ENCODE measurements at regions not wholly inside any gene's neighbourhood (a gene's known extent, or its start where the extent isn't known, plus 50 kb on each side); places are given as distances from the start of the nearest gene placed in this dataset.
"Not testable (repeated sequence)": the region's sequence is repeated elsewhere in the genome, so short reads cannot be mapped to it uniquely, and the experiment has no call there.

- no peak for DNase-seq
These were observed 133.0 kb upstream of the C11orf58 start for GRCh38 chr11:16605389-16605893.

- no peak for DNase-seq
These were observed 133.6 kb upstream of the C11orf58 start for GRCh38 chr11:16604794-16605388.

- DNase-seq, result no peak
These were observed 134.3 kb upstream of the C11orf58 start for GRCh38 chr11:16603890-16604793.

GRCh38 chr11:16603245-16603644 lies 135.2 kb upstream of the C11orf58 start:
- no peak for DNase-seq

GRCh38 chr11:16598906-16599305 lies 139.5 kb upstream of the C11orf58 start:
- no peak for DNase-seq

- no peak for DNase-seq
These were observed 140.4 kb upstream of the C11orf58 start for GRCh38 chr11:16598032-16598431.

- DNase-seq, result no peak
These were observed 142.2 kb upstream of the C11orf58 start for GRCh38 chr11:16596231-16596630.

- DNase-seq, result no peak
These were observed 147.3 kb upstream of the C11orf58 start for GRCh38 chr11:16591157-16591556.

- DNase-seq, result no peak
These were observed 150.8 kb upstream of the C11orf58 start for GRCh38 chr11:16587670-16588069.

- DNase-seq, result no peak
These were observed 153.9 kb upstream of the C11orf58 start for GRCh38 chr11:16584569-16584968.

- not testable (repeated sequence) for DNase-seq
These were observed 157.4 kb upstream of the C11orf58 start for GRCh38 chr11:16581078-16581477.

GRCh38 chr11:16577490-16577889 lies 161.0 kb upstream of the C11orf58 start:
- DNase-seq, result no peak

GRCh38 chr11:16574889-16575288 lies 163.6 kb upstream of the C11orf58 start:
- not testable (repeated sequence) for DNase-seq

GRCh38 chr11:16572945-16573344 lies 165.5 kb upstream of the C11orf58 start:
- no peak for DNase-seq

GRCh38 chr11:16561150-16561549 lies 177.3 kb upstream of the C11orf58 start:
- DNase-seq, result no peak

GRCh38 chr11:16558494-16558893 lies 180.0 kb upstream of the C11orf58 start:
- DNase-seq, result no peak

- DNase-seq, result no peak
These were observed 182.5 kb upstream of the C11orf58 start for GRCh38 chr11:16555956-16556355.

GRCh38 chr11:16554361-16554760 lies 184.1 kb upstream of the C11orf58 start:
- DNase-seq, result no peak

GRCh38 chr11:16547879-16548278 lies 190.6 kb upstream of the C11orf58 start:
- no peak for DNase-seq

GRCh38 chr11:16543642-16544041 lies 187.3 kb upstream of the SOX6 start:
- DNase-seq, result no peak

GRCh38 chr11:16542353-16542752 lies 186.0 kb upstream of the SOX6 start:
- DNase-seq, result no peak

GRCh38 chr11:16536513-16536912 lies 180.2 kb upstream of the SOX6 start:
- no peak for DNase-seq

- no peak for DNase-seq
These were observed 172.3 kb upstream of the SOX6 start for GRCh38 chr11:16528639-16529038.

Measured in NCI-H2171 treated with DMSO at 0.1 percent for 48 hours (cell line).